K562 (cell line): ENCODE measurements at regions not wholly inside any gene's neighbourhood (a gene's known extent, or its start where the extent isn't known, plus 50 kb on each side); places are given as distances from the start of the nearest gene placed in this dataset.

Experiments
- ATAC-seq: fragments of 200-7000 bp; cut with Tn5 transposase; 3 replicates; pipeline ENCODE4 v1.9.1; 2020; ENCODE audit warnings: moderate library complexity
- BruUV-seq: library from RNA; stranded (reverse); fragments of 400-500 nt; replicated peaks from 2 replicates; lab custom pipeline; 2021; lab: Mats Ljungman, UMichigan
- CTCF ChIA-PET: fragments of 300-600 bp; formaldehyde crosslinking; extraction: SDS; loops from one replicate; lab custom pipeline; 2021; ENCODE audit warnings: low intra/inter-chr PET ratio; lab: Yijun Ruan, JAX
- POLR2A ChIA-PET: fragments of 300-600, 350-650 bp; sonication (Branson Sonifier 250); formaldehyde crosslinking; extraction: SDS; loops from one replicate; lab custom pipeline; 2021; ENCODE audit warnings: antibody characterized with exemption, inconsistent platforms; lab: Yijun Ruan, JAX
- DNase-seq, 4 experiments: peaks; one replicate each; pipeline versions ENCODE4 v3.0.0 to v3.0.0-alpha.2; 2011 to 2018; ENCODE audit warnings: low spot score in 3 of 4, mixed read lengths in 3 of 4; ENCODE audit errors: extremely low read depth in 1 of 4
- FAIRE-seq: peaks from 2 replicates; lab custom pipeline; 2011; peaks lifted over from hg19 to GRCh38; lab: Jason Lieb, UNC
- H2AFZ ChIP-seq: 2 replicates; pipeline ENCODE4 v1.6.0; 2011; ENCODE audit warnings: low read depth, low read length, control low read depth, inconsistent platforms
- H3K27ac ChIP-seq: fragments of 200-600 bp; 3 replicates; pipeline ENCODE4 v1.8.0; 2011; ENCODE audit warnings: low read depth, mild to moderate bottlenecking, control low read depth, inconsistent platforms, low read length, moderate library complexity, mixed read lengths; ENCODE audit errors: extremely low read depth
- H3K27me3 ChIP-seq, 2 experiments: fragments of 300-600 bp in 1 of 2; 2 replicates in 1 of 2; 3 replicates in 1 of 2; pipeline versions ENCODE4 v1.6.0 to v1.8.0; 2011; ENCODE audit warnings: inconsistent platforms in 2 of 2, low read length in 2 of 2, mild to moderate bottlenecking in 1 of 2, mixed read lengths in 1 of 2, moderate library complexity in 1 of 2; ENCODE audit not compliant: control insufficient read depth in 2 of 2, insufficient read depth in 2 of 2
- H3K36me3 ChIP-seq: fragments of 300-600 bp; 3 replicates; pipeline ENCODE4 v1.8.0; 2011; ENCODE audit warnings: mild to moderate bottlenecking, low read length, inconsistent platforms; ENCODE audit not compliant: control insufficient read depth, insufficient read depth
- H3K4me1 ChIP-seq, 2 experiments: fragments of 200-600 bp in 1 of 2; replicated peaks in 1 of 2; 2 replicates in 1 of 2; 3 replicates in 1 of 2; pipeline versions ENCODE4 v1.5.1 to v1.8.0; 2011; ENCODE audit warnings: inconsistent platforms in 2 of 2, low read length in 2 of 2, mild to moderate bottlenecking in 1 of 2, mixed read lengths in 1 of 2, moderate library complexity in 1 of 2; ENCODE audit not compliant: control insufficient read depth in 2 of 2, insufficient read depth in 2 of 2
- H3K4me2 ChIP-seq: 2 replicates; pipeline ENCODE4 v1.6.1; 2011; ENCODE audit warnings: low read length, control low read depth, inconsistent platforms, mixed read lengths; ENCODE audit not compliant: insufficient read depth
- H3K4me3 ChIP-seq: fragments of 200-600 bp; sonication (generic), shearing (Covaris generic); 2 replicates; pipeline ENCODE4 v1.5.1; 2016; ENCODE audit warnings: control low read depth, inconsistent platforms
- H3K79me2 ChIP-seq: fragments of 200-600 bp; 3 replicates; pipeline ENCODE4 v1.8.0; 2011; ENCODE audit warnings: low read length, inconsistent platforms; ENCODE audit not compliant: control insufficient read depth, insufficient read depth
- H3K9ac ChIP-seq, 2 experiments: 2 replicates each; pipeline versions ENCODE4 v1.6.0 to v1.6.1; 2011; ENCODE audit warnings: low read depth in 2 of 2, low read length in 2 of 2, control low read depth in 1 of 2, inconsistent platforms in 1 of 2, mild to moderate bottlenecking in 1 of 2, mixed read lengths in 1 of 2; ENCODE audit not compliant: insufficient read depth in 1 of 2
- H3K9me1 ChIP-seq: one replicate; pipeline ENCODE4 v1.6.0; 2011; ENCODE audit warnings: inconsistent platforms, mild to moderate bottlenecking, low read length, moderate library complexity; ENCODE audit not compliant: control insufficient read depth, insufficient read depth
- H3K9me3 ChIP-seq: replicated peaks from 2 replicates; pipeline ENCODE4 v1.5.1; 2011; ENCODE audit warnings: low read depth, low read length, inconsistent platforms; ENCODE audit not compliant: control insufficient read depth, insufficient read depth
- H4K20me1 ChIP-seq: replicated peaks from 2 replicates; pipeline ENCODE4 v1.6.1; 2011; ENCODE audit warnings: low read length, inconsistent platforms, mixed read lengths; ENCODE audit not compliant: control insufficient read depth, insufficient read depth
- ATF2 ChIP-seq: sonication (generic); formaldehyde crosslinking; IDR thresholded peaks from 2 replicates; pipeline ENCODE4 v1.8.1; 2022; ENCODE audit warnings: missing genetic modification reagents
- CBX2 ChIP-seq: fragments of 200-600 bp; sonication (generic); IDR thresholded peaks from one replicate; pipeline ENCODE4 v1.6.1; 2012; ENCODE audit warnings: mild to moderate bottlenecking, low read length, inconsistent platforms; ENCODE audit not compliant: insufficient read depth, poor library complexity, severe bottlenecking
- DNMT1 ChIP-seq: fragments of 450-650 bp; IDR thresholded peaks from 2 replicates; pipeline ENCODE4 v1.6.1; 2016; ENCODE audit warnings: antibody characterized with exemption, mild to moderate bottlenecking
- HDAC3 ChIP-seq: fragments of 450-650 bp; IDR thresholded peaks from 2 replicates; pipeline ENCODE4 v1.6.1; 2018; ENCODE audit warnings: borderline replicate concordance, mild to moderate bottlenecking, moderate library complexity; ENCODE audit not compliant: partially characterized antibody
- HEY1 ChIP-seq: fragments of 250-450 bp; sonication (Bioruptor Pico); IDR thresholded peaks from 2 replicates; pipeline ENCODE4 v1.5.0; 2020; ENCODE audit warnings: mild to moderate bottlenecking, moderate library complexity, borderline replicate concordance
- MCM5 ChIP-seq: fragments of 450-650 bp; IDR thresholded peaks from 2 replicates; pipeline ENCODE4 v1.6.1; 2016; ENCODE audit warnings: low read depth
- NCOA4 ChIP-seq: fragments of 450-650 bp; IDR thresholded peaks from 2 replicates; pipeline ENCODE4 v1.6.1; 2018; ENCODE audit warnings: mild to moderate bottlenecking; ENCODE audit not compliant: partially characterized antibody
- NFIX ChIP-seq: fragments of 250-450 bp; sonication (Bioruptor Pico); IDR thresholded peaks from 2 replicates; pipeline ENCODE4 v1.4.0; 2020; ENCODE audit warnings: low read depth, mild to moderate bottlenecking, moderate library complexity
- POU5F1 ChIP-seq: fragments of 150-350 bp; IDR thresholded peaks from 2 replicates; pipeline ENCODE4 v1.6.1; 2014; ENCODE audit warnings: borderline replicate concordance, low read length, low read depth, mild to moderate bottlenecking; ENCODE audit not compliant: partially characterized antibody
- RAD21 ChIP-seq, 2 experiments: fragments of 250-450 bp in 1 of 2; fragments of 450-650 bp in 1 of 2; sonication (Bioruptor Pico) in 1 of 2; formaldehyde crosslinking in 1 of 2; IDR thresholded peaks in 1 of 2; conservative IDR thresholded peaks in 1 of 2; 2 replicates each; pipeline versions ENCODE4 v1.4.0 to v1.8.0; 2020 to 2022; ENCODE audit warnings: mild to moderate bottlenecking in 2 of 2, moderate library complexity in 1 of 2
- SMAD2 ChIP-seq: fragments of 150-350 bp; IDR thresholded peaks from 2 replicates; pipeline ENCODE4 v1.6.1; 2014; ENCODE audit warnings: low read depth, mild to moderate bottlenecking, low read length
- ZNF398 ChIP-seq: fragments of 250-450 bp; sonication (Bioruptor Pico); IDR thresholded peaks from 2 replicates; pipeline ENCODE4 v1.8.0; 2021; ENCODE audit warnings: moderate library complexity, mild to moderate bottlenecking, inconsistent platforms
- WGBS: fragments of 100-300 bp; shearing (Covaris generic); methylation state at CpG from one replicate; pipeline ENCODE4 v1.1.6; 2016; ENCODE audit warnings: low coverage, mixed read lengths; ENCODE audit not compliant: insufficient coverage; ENCODE audit errors: missing lambda C conversion rate; 5-methylcytosine and 5-hydroxymethylcytosine counted together
- in situ Hi-C: fragments of 300-500 bp; cut with MboI; formaldehyde crosslinking; loops from 4 replicates; pipeline ENCODE4 v1.15.0; 2018; ENCODE audit warnings: inconsistent platforms, mixed read lengths
- intact Hi-C: fragments of 100-400 bp; cut with micrococcal nuclease; formaldehyde crosslinking; loops from 2 replicates; pipeline ENCODE4 v1.14.2; 2022

GRCh38 chr11:130606781-130607511, 158.5 kb downstream of the ADAMTS15 start (continued):
- TF ChIP-seq ZNF398 (CRISPR knock-in tag) = no peak

- Histone ChIP-seq H2AFZ (no peak overlapping the region), H3K9ac (no peak overlapping the region), H3K4me1 (no peaks in the 10 kb centered on the region), H3K9me1 (no peaks in the 10 kb centered on the region), H3K27ac (no peak overlapping the region)
- in situ Hi-C loops = no loop called here
- no peak for TF ChIP-seq CBX2
- TF ChIP-seq MCM5 = no peak
- TF ChIP-seq POU5F1 = no peak
- TF ChIP-seq NFIX (CRISPR knock-in tag) = no peak
- no peak for TF ChIP-seq RAD21 (CRISPR knock-in tag; conservative IDR thresholded peaks at IDR 0.05 in 1 of 2, IDR thresholded peaks at IDR 0.05 in 1 of 2)
- no peak for TF ChIP-seq ATF2 (CRISPR knock-in tag)
- no peak for TF ChIP-seq DNMT1
- TF ChIP-seq SMAD2 = no peak
- TF ChIP-seq HEY1 = no peak
- TF ChIP-seq HDAC3 = no peak
- no peak for TF ChIP-seq NCOA4
- TF ChIP-seq, all 486 proteins: peak for 0
- under 1% methylated on average over 8 of the region's 8 CpGs for WGBS
- intact Hi-C loops = no loop called here
- Histone ChIP-seq H3K4me2 (no peak overlapping the region), H3K79me2 (no peaks in the 10 kb centered on the region), H4K20me1 (no peaks in the 10 kb centered on the region; the same call in 1 of the 2 replicates), H3K4me3 (no peak overlapping the region), H3K27me3 (peaks cover 0 to 6% of the 10 kb centered on the region in 2 experiments; a peak in 1 of 5 replicates), H3K36me3 (no peaks in the 10 kb centered on the region), H3K9me3 (no peaks in the 10 kb centered on the region)
- ATAC-seq (no peak), FAIRE-seq (no peak), DNase-seq (no peak)
- BruUV-seq = no TSS peak
- POLR2A ChIA-PET = no interaction called here
- CTCF ChIA-PET = no interaction called here
These were observed 159.8 kb downstream of the ADAMTS15 start for GRCh38 chr11:130608287-130608686.
